ACC112 (cell line): ENCODE measurements at regions not wholly inside any gene's neighbourhood (a gene's known extent, or its start where the extent isn't known, plus 50 kb on each side); places are given as distances from the start of the nearest gene placed in this dataset.
A peak's percentile ranks its signal among the peaks of the same experiment; 100 is the strongest.
"Not testable (repeated sequence)": the region's sequence is repeated elsewhere in the genome, so short reads cannot be mapped to it uniquely, and the experiment has no call there.

Source experiments
- H2AFZ ChIP-seq: fragments of 200-600 bp; sonication (generic); one replicate; pipeline ENCODE4 v1.6.0; 2017; ENCODE audit warnings: antibody characterized with exemption, low read length; ENCODE audit not compliant: unreplicated experiment
- H3K27ac ChIP-seq: fragments of 200-600 bp; sonication (generic); 2 replicates; pipeline ENCODE4 v1.5.1; 2014; ENCODE audit warnings: low read depth, mild to moderate bottlenecking, antibody characterized with exemption, low read length, moderate library complexity
- H3K27me3 ChIP-seq: fragments of 200-600 bp; sonication (generic); 2 replicates; pipeline ENCODE4 v1.6.1; 2014; ENCODE audit warnings: mild to moderate bottlenecking, antibody characterized with exemption, low read length, moderate library complexity, mixed read lengths; ENCODE audit not compliant: insufficient read depth
- H3K36me3 ChIP-seq: fragments of 200-600 bp; sonication (generic); 2 replicates; pipeline ENCODE4 v1.6.1; 2016; ENCODE audit warnings: mild to moderate bottlenecking, antibody characterized with exemption, low read length, moderate library complexity, mixed read lengths; ENCODE audit not compliant: insufficient read depth
- H3K4me1 ChIP-seq: fragments of 200-600 bp; sonication (generic); one replicate; pipeline ENCODE4 v1.6.1; 2016; ENCODE audit warnings: low read length, mixed read lengths; ENCODE audit not compliant: insufficient read depth, unreplicated experiment, control insufficient read depth
- H3K4me3 ChIP-seq: fragments of 200-600 bp; sonication (generic); 2 replicates; pipeline ENCODE4 v1.5.1; 2014; ENCODE audit warnings: mild to moderate bottlenecking, low read depth, low read length
- H3K79me2 ChIP-seq: fragments of 200-600 bp; sonication (generic); one replicate; pipeline ENCODE4 v1.6.0; 2016; ENCODE audit warnings: low read length; ENCODE audit not compliant: control insufficient read depth, unreplicated experiment, insufficient read depth

DNA sequence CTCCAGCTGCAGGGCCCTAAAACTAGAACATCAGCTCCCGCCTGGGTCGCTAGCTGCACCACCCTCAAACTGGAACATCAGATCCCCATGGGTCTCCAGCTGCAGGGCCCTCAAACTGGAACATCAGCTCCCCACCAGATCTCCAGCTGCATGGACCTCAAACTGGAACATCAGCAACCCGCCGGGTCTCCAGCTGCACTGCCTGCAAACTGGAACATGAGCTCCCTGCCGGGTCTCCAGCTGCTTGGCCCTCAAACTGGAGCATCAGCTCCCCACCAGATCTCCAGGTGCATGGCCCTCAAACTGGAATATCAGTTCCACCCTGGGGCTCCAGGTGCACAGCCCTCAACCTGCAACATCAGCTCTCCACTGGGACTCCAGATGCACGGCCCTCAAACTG lies 82.7 kb downstream of the TFRC start:
- H3K4me3 ChIP-seq, H2AFZ ChIP-seq: not testable (repeated sequence)
- peaks cover 38% of the 10 kb centered on the region for H3K27me3 ChIP-seq

DNA sequence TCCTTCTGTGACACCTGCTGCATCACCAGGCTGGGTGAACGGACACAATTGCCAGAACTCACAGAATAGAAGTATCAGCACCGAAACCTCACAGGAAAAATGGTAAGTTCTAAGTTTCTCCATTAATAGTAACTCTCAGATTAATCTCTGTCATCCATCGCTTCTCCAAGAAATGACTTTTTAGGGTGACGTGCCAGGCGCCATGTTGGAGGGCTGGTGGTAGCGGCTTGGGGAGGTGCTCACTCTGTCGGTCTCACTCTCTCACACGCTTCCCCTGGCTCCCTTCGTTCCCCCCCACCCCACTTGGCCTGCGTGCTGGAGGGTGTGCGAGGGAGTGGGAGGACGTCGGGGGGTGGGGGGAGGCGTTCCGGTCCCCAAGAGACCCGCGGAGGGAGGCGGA lies 85.6 kb downstream of the TFRC start:
- not testable (repeated sequence) for H3K4me3 ChIP-seq, H3K27ac ChIP-seq, H3K79me2 ChIP-seq, H2AFZ ChIP-seq, H3K4me1 ChIP-seq, H3K36me3 ChIP-seq
- peaks cover 12% of the 10 kb centered on the region for H3K27me3 ChIP-seq

More for the DNA sequence above, 82.7 kb downstream of the TFRC start:
- not testable (repeated sequence) for H3K4me1 ChIP-seq, H3K27ac ChIP-seq, H3K79me2 ChIP-seq, H3K36me3 ChIP-seq

DNA sequence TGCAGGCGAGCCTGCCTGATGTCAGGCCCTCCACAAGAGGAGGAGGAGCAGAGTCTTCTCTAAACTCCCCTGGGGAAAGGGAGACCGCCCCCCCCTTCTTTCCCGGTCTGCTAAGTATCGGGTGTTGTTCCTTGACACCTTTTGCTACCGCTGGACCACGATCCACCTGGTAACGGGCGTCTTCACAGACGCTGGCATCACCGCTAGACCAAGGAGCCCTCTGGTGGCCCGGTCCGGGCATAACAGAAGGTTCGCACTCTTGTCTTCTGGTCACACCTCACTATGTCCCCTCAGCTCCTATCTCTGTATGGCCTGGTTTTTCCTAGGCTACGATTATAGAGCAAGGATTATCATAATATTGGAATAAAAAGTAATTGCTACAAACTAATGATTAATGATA lies 86.0 kb upstream of the TNK2 start:
- not testable (repeated sequence) for H3K36me3 ChIP-seq, H3K4me1 ChIP-seq, H3K4me3 ChIP-seq, H3K27ac ChIP-seq, H3K79me2 ChIP-seq, H2AFZ ChIP-seq, H3K27me3 ChIP-seq

DNA sequence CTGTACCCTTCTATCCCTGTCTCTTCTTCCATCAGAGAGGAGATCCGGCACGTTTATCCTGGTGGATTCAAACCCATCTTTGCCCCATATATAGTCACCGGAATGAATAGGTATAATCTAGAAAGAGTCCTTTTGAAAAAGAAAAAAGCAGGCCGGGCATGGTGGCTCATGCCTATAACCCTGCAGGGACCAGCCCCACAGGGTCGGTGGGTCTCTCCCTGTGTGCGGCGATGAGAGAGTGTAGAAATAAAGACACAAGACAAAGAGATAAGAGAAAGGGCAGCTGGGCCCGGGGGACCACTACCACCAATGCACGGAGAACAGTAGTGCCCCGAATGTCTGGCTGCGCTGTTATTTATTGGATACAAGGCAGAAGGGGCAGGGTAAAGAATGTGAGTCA lies 85.3 kb upstream of the TNK2 start:
- not testable (repeated sequence) for H3K27ac ChIP-seq, H3K4me1 ChIP-seq, H3K27me3 ChIP-seq, H3K4me3 ChIP-seq, H3K79me2 ChIP-seq, H2AFZ ChIP-seq, H3K36me3 ChIP-seq

DNA sequence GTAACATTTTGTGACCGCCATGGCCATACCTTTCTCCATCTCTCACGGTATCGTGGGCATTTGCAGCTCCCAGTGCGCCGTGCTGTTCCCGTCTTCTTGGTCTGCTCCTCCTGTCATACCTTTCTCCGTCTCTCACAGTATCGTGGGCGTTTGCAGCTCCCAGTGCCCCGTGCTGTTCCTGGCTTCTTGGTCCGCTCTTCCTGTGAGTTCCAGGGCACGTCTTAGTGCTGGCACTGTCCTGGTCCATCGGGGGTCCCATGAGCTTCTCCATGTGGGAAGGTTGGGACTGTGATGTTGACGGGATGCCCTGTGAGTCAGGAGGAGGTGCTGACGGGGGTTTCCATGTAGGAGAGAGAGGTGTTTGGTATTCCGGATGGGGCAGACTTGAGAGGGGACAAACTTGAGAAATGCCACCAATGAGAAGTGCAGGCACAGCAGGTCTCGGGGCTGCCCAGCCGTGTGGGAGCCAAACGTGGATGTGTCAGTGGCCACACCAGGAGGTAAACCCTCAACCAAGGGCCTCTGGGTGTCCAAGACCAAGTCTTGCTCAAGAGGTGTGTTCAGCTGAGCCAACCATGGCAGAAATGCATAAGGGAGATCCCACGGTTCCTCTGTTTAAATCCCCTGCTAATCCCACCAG lies 84.7 kb upstream of the TNK2 start:
- not testable (repeated sequence) for H3K4me1 ChIP-seq, H3K4me3 ChIP-seq, H3K36me3 ChIP-seq, H3K27me3 ChIP-seq, H3K27ac ChIP-seq, H2AFZ ChIP-seq
- H3K79me2 ChIP-seq: peaks cover 10% of the 10 kb centered on the region

DNA sequence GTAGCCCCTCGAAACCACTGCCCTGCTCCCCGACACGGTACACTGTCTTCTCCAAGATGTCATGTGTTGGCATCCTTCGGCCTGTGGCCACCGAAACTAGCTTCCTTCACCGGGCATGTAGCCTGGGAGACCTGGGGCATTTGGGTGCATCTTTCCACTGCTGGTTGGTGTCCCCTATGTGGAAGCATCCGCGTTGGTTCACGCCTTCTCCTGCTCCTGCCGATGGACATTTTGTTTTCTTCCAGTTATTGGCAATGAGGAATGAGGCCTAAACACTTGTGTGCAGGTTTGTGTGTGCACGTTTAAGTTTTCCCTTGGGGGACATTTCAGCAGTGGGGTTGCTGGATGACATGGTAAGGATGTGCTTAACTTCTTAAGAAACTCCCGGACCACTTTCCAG lies 83.6 kb upstream of the TNK2 start:
- not testable (repeated sequence) for H3K4me1 ChIP-seq, H3K27ac ChIP-seq, H2AFZ ChIP-seq, H3K4me3 ChIP-seq, H3K27me3 ChIP-seq, H3K36me3 ChIP-seq
- H3K79me2 ChIP-seq: peaks cover 14% of the 10 kb centered on the region

DNA sequence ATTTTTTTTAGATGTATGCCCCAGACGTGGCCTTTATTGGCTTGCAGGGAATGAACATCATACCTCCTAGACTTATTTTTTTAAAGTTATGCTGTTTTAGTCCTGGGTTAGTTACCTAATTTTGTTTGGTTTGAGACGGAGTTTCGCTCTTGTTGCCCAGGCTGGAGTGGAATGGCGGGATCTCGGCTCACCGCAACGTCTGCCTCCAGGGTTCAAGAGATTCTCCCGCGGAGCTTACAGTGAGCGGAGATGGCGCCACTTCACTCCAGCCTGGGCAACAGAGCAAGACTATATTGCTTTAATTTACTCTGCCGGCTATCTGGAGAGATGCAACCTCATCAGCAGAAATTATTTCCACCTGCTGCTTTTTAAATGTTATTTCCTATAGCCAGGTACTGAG lies 82.9 kb upstream of the TNK2 start:
- H2AFZ ChIP-seq, H3K4me1 ChIP-seq, H3K36me3 ChIP-seq, H3K4me3 ChIP-seq, H3K27ac ChIP-seq, H3K27me3 ChIP-seq: not testable (repeated sequence)
- peaks cover 18% of the 10 kb centered on the region for H3K79me2 ChIP-seq

DNA sequence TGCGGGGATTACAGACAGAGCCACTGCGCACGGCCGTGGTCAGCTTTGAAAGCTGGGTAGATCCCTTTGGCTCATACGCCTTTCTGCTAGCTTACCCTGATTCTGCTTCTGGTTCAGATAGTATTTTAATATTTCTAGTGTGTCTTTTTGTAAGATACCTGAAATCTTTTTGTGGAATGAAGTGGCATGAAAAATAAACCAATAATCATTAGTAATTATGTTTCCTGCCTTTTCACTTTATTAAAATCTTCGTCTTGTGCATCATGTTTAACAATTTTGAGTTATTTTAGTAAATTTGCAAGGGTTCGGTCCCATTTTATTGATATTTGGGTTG lies 82.5 kb upstream of the TNK2 start:
- H3K4me3 ChIP-seq: peak overlapping the region; percentile 80
- H3K27me3 ChIP-seq, H3K4me1 ChIP-seq, H3K36me3 ChIP-seq, H3K27ac ChIP-seq: not testable (repeated sequence)
- peak overlapping the region; percentile 94 for H2AFZ ChIP-seq
- H3K79me2 ChIP-seq: peaks cover 18% of the 10 kb centered on the region

DNA sequence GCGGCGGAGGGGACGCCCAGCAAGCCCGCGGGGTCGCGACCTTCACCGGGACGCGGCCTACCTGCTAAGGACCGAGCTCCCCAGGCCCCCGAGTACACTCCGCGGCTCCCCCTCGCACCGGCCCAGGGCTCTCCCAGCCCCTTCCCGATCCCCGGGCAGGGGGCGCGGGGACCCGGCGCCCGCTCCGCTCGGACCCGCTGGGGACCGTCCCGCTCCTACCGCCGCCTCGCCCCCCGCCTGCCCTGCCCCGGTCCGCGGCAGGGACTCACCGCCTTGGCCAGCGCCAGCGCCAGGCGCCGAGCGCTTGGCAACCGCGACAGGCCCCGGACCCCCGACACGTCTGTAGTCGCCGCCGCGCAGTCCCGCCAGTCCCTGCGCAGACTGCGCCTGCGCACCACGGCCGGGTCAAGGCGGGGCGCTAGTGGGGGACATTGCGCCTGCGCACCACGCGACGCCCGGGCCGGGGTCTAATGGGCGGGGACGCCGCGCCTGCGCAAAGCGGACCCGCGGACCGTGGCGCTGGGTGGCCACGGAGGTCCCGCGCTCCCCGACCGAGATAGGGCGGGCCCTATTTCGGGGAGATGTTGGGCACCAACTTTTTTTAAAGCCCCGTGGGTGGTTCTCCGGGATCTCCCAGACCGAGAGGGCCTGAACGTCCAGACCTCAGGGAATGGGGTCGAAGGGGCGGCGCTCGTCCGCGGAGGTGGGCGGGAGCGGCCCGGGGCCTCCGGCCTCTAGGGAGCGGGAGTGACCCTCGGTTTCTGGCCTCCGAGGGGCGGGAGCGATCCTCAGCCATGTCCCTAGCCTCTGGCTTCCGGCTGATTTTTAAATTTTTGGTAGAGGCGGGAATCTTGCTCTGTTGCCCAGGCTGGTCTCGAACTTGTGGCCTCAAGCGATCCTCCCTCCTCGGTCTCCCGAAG lies 81.8 kb upstream of the TNK2 start:
- not testable (repeated sequence) for H3K27me3 ChIP-seq, H3K4me1 ChIP-seq, H3K36me3 ChIP-seq
- Histone ChIP-seq H3K79me2 (peaks cover 18% of the 10 kb centered on the region), H3K4me3 (peak overlapping the region; percentile 80), H2AFZ (peak overlapping the region; percentile 94), H3K27ac (peak overlapping the region; percentile 14; the same call in 1 of the 2 replicates)

GRCh38 chr3:195989197-195989920 lies 81.0 kb upstream of the TNK2 start:
- not testable (repeated sequence) for H3K27me3 ChIP-seq, H3K36me3 ChIP-seq, H2AFZ ChIP-seq, H3K27ac ChIP-seq, H3K4me1 ChIP-seq
- Histone ChIP-seq H3K79me2 (peaks cover 18% of the 10 kb centered on the region), H3K4me3 (peak overlapping the region; percentile 80)

DNA sequence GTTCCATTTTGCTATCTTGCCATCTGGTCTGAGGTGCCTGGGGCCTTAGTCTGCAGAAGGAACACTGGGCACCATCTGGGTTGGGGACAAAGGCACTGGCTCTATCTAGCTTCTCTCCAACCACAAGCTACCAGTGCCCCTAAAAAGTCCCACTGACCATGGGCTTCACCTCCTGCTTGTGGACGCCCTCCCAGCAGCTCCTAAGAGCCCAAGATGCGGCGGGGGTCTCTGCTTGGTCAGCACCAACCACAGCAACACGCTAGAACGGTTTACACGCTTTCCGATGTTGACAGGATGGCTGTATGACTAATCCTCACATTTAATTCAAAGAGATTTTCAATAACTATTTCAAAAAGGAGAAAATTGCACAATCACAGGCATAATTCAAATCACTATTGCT lies 80.4 kb upstream of the TNK2 start:
- H2AFZ ChIP-seq, H3K27me3 ChIP-seq, H3K36me3 ChIP-seq, H3K27ac ChIP-seq, H3K4me1 ChIP-seq: not testable (repeated sequence)
- H3K79me2 ChIP-seq: peaks cover 18% of the 10 kb centered on the region
- H3K4me3 ChIP-seq: peak overlapping the region; percentile 68
